H1 (cell line): ENCODE measurements at regions not wholly inside any gene's neighbourhood (a gene's known extent, or its start where the extent isn't known, plus 50 kb on each side); places are given as distances from the start of the nearest gene placed in this dataset.

Experiments
- CTCF ChIA-PET: fragments of 300-600 bp; sonication (Branson Sonifier 250); formaldehyde crosslinking; loops from one replicate; lab custom pipeline; 2021; ENCODE audit not compliant: partially characterized antibody; lab: Charles Lee
- POLR2A ChIA-PET: fragments of 300-600 bp; sonication (Branson Sonifier 250); formaldehyde crosslinking; loops from one replicate; lab custom pipeline; 2021; ENCODE audit warnings: inconsistent platforms; ENCODE audit not compliant: partially characterized antibody; lab: Charles Lee
- DNase-seq, 2 experiments: peaks; one replicate each; pipeline versions ENCODE4 v3.0.0 to v3.0.0-alpha.2; 2010 to 2022; ENCODE audit warnings: low spot score in 2 of 2, low read depth in 1 of 2, mixed read lengths in 1 of 2
- FAIRE-seq: peaks from 2 replicates; lab custom pipeline; 2011; peaks lifted over from hg19 to GRCh38; lab: Jason Lieb, UNC
- H2AFZ ChIP-seq: 2 replicates; pipeline ENCODE4 v1.8.1; 2012; ENCODE audit warnings: low read length, inconsistent platforms
- H2AK5ac ChIP-seq: 2 replicates; pipeline ENCODE4 v1.6.1; 2013; ENCODE audit warnings: low read depth, low read length
- H2BK120ac ChIP-seq: replicated peaks from 2 replicates; pipeline ENCODE3; 2013; ENCODE audit warnings: low read depth, low read length, inconsistent platforms
- H2BK12ac ChIP-seq: 2 replicates; pipeline ENCODE4 v1.6.1; 2013; ENCODE audit warnings: low read depth, low read length
- H2BK15ac ChIP-seq: 2 replicates; pipeline ENCODE4 v1.6.1; 2013; ENCODE audit warnings: low read length
- H2BK20ac ChIP-seq: 2 replicates; pipeline ENCODE4 v1.6.1; 2013; ENCODE audit warnings: low read length
- H2BK5ac ChIP-seq: 2 replicates; pipeline ENCODE4 v1.6.1; 2013; ENCODE audit warnings: low read depth, low read length
- H3K14ac ChIP-seq: 2 replicates; pipeline ENCODE4 v1.6.1; 2013; ENCODE audit warnings: inconsistent platforms; ENCODE audit not compliant: insufficient read length
- H3K18ac ChIP-seq: 2 replicates; pipeline ENCODE4 v1.6.1; 2013; ENCODE audit warnings: low read length; ENCODE audit errors: extremely low read depth
- H3K23ac ChIP-seq: 2 replicates; pipeline ENCODE4 v1.6.1; 2013; ENCODE audit warnings: inconsistent platforms; ENCODE audit not compliant: insufficient read length
- H3K23me2 ChIP-seq: 2 replicates; pipeline ENCODE4 v1.6.1; 2013; ENCODE audit warnings: low read depth, low read length
- H3K27ac ChIP-seq: 2 replicates; pipeline ENCODE4 v1.6.1; 2011; ENCODE audit warnings: low read depth, low read length, inconsistent platforms
- H3K27me3 ChIP-seq, 4 experiments: replicated peaks in 1 of 4; 1 replicate in 1 of 4; 2 replicates in 3 of 4; pipeline versions ENCODE4 v1.6.1 to v1.8.1; 2011 to 2013; ENCODE audit warnings: low read length in 3 of 4, mild to moderate bottlenecking in 3 of 4, inconsistent platforms in 2 of 4, mixed read lengths in 2 of 4, moderate library complexity in 1 of 4; ENCODE audit not compliant: control insufficient read depth in 3 of 4, insufficient read depth in 3 of 4; ENCODE audit errors: extremely low read depth in 1 of 4
- H3K36me3 ChIP-seq, 4 experiments: 2 replicates each; pipeline versions ENCODE4 v1.6.1 to v1.8.1; 2011 to 2013; ENCODE audit warnings: mild to moderate bottlenecking in 4 of 4, low read length in 3 of 4, moderate library complexity in 2 of 4, control low read depth in 1 of 4, inconsistent platforms in 1 of 4; ENCODE audit not compliant: insufficient read depth in 4 of 4, control insufficient read depth in 2 of 4
- H3K4ac ChIP-seq: replicated peaks from 2 replicates; pipeline ENCODE3; 2013; ENCODE audit warnings: low read length, low read depth, mixed read lengths, inconsistent platforms; ENCODE audit not compliant: insufficient read length
- H3K4me1 ChIP-seq, 4 experiments: replicated peaks in 1 of 4; 1 replicate in 1 of 4; 2 replicates in 3 of 4; pipeline versions ENCODE4 v1.6.1 to v1.8.1; 2011 to 2013; ENCODE audit warnings: low read length in 3 of 4, inconsistent platforms in 2 of 4, mixed read lengths in 1 of 4; ENCODE audit not compliant: insufficient read depth in 4 of 4, control insufficient read depth in 3 of 4
- H3K4me2 ChIP-seq, 2 experiments: 2 replicates each; pipeline versions ENCODE4 v1.6.1 to v1.8.1; 2011 to 2013; ENCODE audit warnings: low read depth in 2 of 2, low read length in 2 of 2, control low read depth in 1 of 2, inconsistent platforms in 1 of 2, mild to moderate bottlenecking in 1 of 2; ENCODE audit not compliant: insufficient read depth in 1 of 2
- H3K4me3 ChIP-seq, 4 experiments: fragments of 200-600, 300-600 bp in 1 of 4; sonication (generic), shearing (Covaris generic), sonication (Bioruptor Twin) in 1 of 4; 2 replicates each; pipeline versions ENCODE4 v1.5.1 to v1.8.1; 2011 to 2016; ENCODE audit warnings: low read length in 4 of 4, low read depth in 3 of 4, control low read depth in 2 of 4, inconsistent platforms in 2 of 4, mild to moderate bottlenecking in 2 of 4, mixed read lengths in 1 of 4, moderate library complexity in 1 of 4; ENCODE audit not compliant: insufficient read depth in 2 of 4; ENCODE audit errors: extremely low read depth in 1 of 4
- H3K56ac ChIP-seq: replicated peaks from 2 replicates; pipeline ENCODE3; 2013; ENCODE audit warnings: low read depth, mild to moderate bottlenecking, mixed read lengths, low read length, inconsistent platforms; ENCODE audit not compliant: insufficient read length
- H3K79me1 ChIP-seq: 2 replicates; pipeline ENCODE4 v1.6.1; 2013; ENCODE audit warnings: low read depth, low read length, control low read depth
- H3K79me2 ChIP-seq, 2 experiments: 2 replicates each; pipeline versions ENCODE4 v1.6.1 to v1.8.1; 2012 to 2013; ENCODE audit warnings: low read length in 2 of 2, mild to moderate bottlenecking in 2 of 2, inconsistent platforms in 1 of 2; ENCODE audit not compliant: insufficient read depth in 2 of 2, control insufficient read depth in 1 of 2
- H3K9ac ChIP-seq, 4 experiments: replicated peaks in 1 of 4; 1 replicate in 1 of 4; 2 replicates in 3 of 4; pipeline versions ENCODE4 v1.6.1 to v1.8.1; 2011 to 2013; ENCODE audit warnings: low read depth in 3 of 4, low read length in 3 of 4, control low read depth in 2 of 4, mild to moderate bottlenecking in 2 of 4, moderate library complexity in 2 of 4, inconsistent platforms in 1 of 4; ENCODE audit errors: extremely low read depth in 1 of 4
- H3K9me3 ChIP-seq, 2 experiments: 2 replicates each; pipeline versions ENCODE4 v1.6.1 to v1.8.1; 2012 to 2013; ENCODE audit warnings: mild to moderate bottlenecking in 2 of 2, moderate library complexity in 2 of 2, control low read depth in 1 of 2, inconsistent platforms in 1 of 2, low read depth in 1 of 2, low read length in 1 of 2, mixed read lengths in 1 of 2; ENCODE audit not compliant: insufficient read depth in 2 of 2
- H4K20me1 ChIP-seq, 2 experiments: replicated peaks in 1 of 2; 2 replicates each; pipeline versions ENCODE3 to v1.8.1; 2011 to 2013; ENCODE audit warnings: inconsistent platforms in 2 of 2, low read length in 2 of 2, mild to moderate bottlenecking in 1 of 2; ENCODE audit not compliant: insufficient read depth in 2 of 2, control insufficient read depth in 1 of 2
- H4K5ac ChIP-seq: 2 replicates; pipeline ENCODE4 v1.6.1; 2013; ENCODE audit warnings: low read length, low read depth, mixed read lengths, inconsistent platforms; ENCODE audit not compliant: insufficient read length
- H4K8ac ChIP-seq: 2 replicates; pipeline ENCODE4 v1.8.0; 2013; ENCODE audit warnings: mild to moderate bottlenecking, moderate library complexity, low read length, inconsistent platforms; ENCODE audit not compliant: insufficient read depth; ENCODE audit errors: extremely low read depth
- H4K91ac ChIP-seq: replicated peaks from 2 replicates; pipeline ENCODE3; 2013; ENCODE audit warnings: low read length, mixed read lengths, inconsistent platforms; ENCODE audit not compliant: insufficient read length
- BRCA1 ChIP-seq: IDR thresholded peaks from 2 replicates; pipeline ENCODE4 v1.6.1; 2012; ENCODE audit warnings: low read depth, low read length, improper control_type of control experiment
- CBX5 ChIP-seq: fragments of 300-800, 300-1000 bp; sonication (generic); IDR thresholded peaks from 2 replicates; pipeline ENCODE4 v1.7.1; 2016; ENCODE audit warnings: antibody characterized with exemption, low read length, low read depth
- CHD2 ChIP-seq: IDR thresholded peaks from 2 replicates; pipeline ENCODE4 v1.6.1; 2012; ENCODE audit warnings: low read length, improper control_type of control experiment
- E2F6 ChIP-seq: IDR thresholded peaks from 2 replicates; pipeline ENCODE4 v1.6.1; 2012; ENCODE audit warnings: inconsistent platforms
- EGR1 ChIP-seq: IDR thresholded peaks from 2 replicates; pipeline ENCODE4 v1.6.1; 2011; ENCODE audit warnings: low read depth, low read length, borderline replicate concordance
- GABPA ChIP-seq: IDR thresholded peaks from 2 replicates; pipeline ENCODE4 v1.6.1; 2011; ENCODE audit warnings: mild to moderate bottlenecking, low read length, moderate library complexity, borderline replicate concordance; ENCODE audit not compliant: insufficient read depth
- HDAC2 ChIP-seq, 2 experiments: fragments of 300-600 bp in 1 of 2; sonication (generic) in 1 of 2; IDR thresholded peaks; 2 replicates each; pipeline ENCODE4 v1.6.1; 2011 to 2012; ENCODE audit warnings: low read depth in 2 of 2, low read length in 2 of 2, mild to moderate bottlenecking in 2 of 2, moderate library complexity in 2 of 2, borderline replicate concordance in 1 of 2, inconsistent platforms in 1 of 2
- HDAC6 ChIP-seq: IDR thresholded peaks from one replicate; pipeline ENCODE4 v1.7.1; 2012; ENCODE audit warnings: low read depth, mild to moderate bottlenecking, inconsistent platforms, low read length, moderate library complexity
- KDM1A ChIP-seq: fragments of 200-600, 300-600 bp; sonication (generic); IDR thresholded peaks from 2 replicates; pipeline ENCODE4 v1.7.1; 2016; ENCODE audit warnings: mild to moderate bottlenecking, low read length, borderline replicate concordance
- MAFK ChIP-seq: IDR thresholded peaks from 2 replicates; pipeline ENCODE4 v1.6.1; 2012; ENCODE audit warnings: low read depth, mild to moderate bottlenecking, improper control_type of control experiment, low read length
- NANOG ChIP-seq: IDR thresholded peaks from 2 replicates; pipeline ENCODE4 v1.6.1; 2011; ENCODE audit warnings: low read length, low read depth, mild to moderate bottlenecking, inconsistent platforms; ENCODE audit not compliant: insufficient read depth, poor library complexity, severe bottlenecking
- POLR2A ChIP-seq, 2 experiments: IDR thresholded peaks; 1 replicate in 1 of 2; 2 replicates in 1 of 2; pipeline ENCODE4 v1.6.1; 2011; ENCODE audit warnings: low read depth in 2 of 2, low read length in 2 of 2, mild to moderate bottlenecking in 2 of 2; ENCODE audit errors: control extremely low read depth in 1 of 2
- POLR2AphosphoS5 ChIP-seq: IDR thresholded peaks from 2 replicates; pipeline ENCODE4 v1.6.1; 2011; ENCODE audit warnings: low read depth, low read length
- RXRA ChIP-seq: IDR thresholded peaks from 2 replicates; pipeline ENCODE4 v1.6.1; 2011; ENCODE audit warnings: low read depth, mild to moderate bottlenecking, low read length, moderate library complexity; ENCODE audit not compliant: insufficient read depth
- SP4 ChIP-seq: IDR thresholded peaks from 2 replicates; pipeline ENCODE4 v1.6.1; 2012; ENCODE audit warnings: low read length, inconsistent platforms
- TCF12 ChIP-seq: IDR thresholded peaks from 2 replicates; pipeline ENCODE4 v1.6.1; 2011; ENCODE audit warnings: low read depth, mild to moderate bottlenecking, low read length
- WGBS, 2 experiments: shearing (Covaris generic) in 1 of 2; methylation state at CpG; one replicate each; pipeline versions ENCODE4 v1.1.6 to v1.1.7; 2013 to 2015; ENCODE audit warnings: low lambda C conversion rate in 2 of 2, mixed read lengths in 2 of 2, inconsistent platforms in 1 of 2, low coverage in 1 of 2, missing lambda C conversion rate in 1 of 2; ENCODE audit not compliant: insufficient replicate concordance in 2 of 2, insufficient coverage in 1 of 2, insufficient read length in 1 of 2; ENCODE audit errors: extremely low coverage in 1 of 2, missing lambda C conversion rate in 1 of 2; 5-methylcytosine and 5-hydroxymethylcytosine counted together

DNA sequence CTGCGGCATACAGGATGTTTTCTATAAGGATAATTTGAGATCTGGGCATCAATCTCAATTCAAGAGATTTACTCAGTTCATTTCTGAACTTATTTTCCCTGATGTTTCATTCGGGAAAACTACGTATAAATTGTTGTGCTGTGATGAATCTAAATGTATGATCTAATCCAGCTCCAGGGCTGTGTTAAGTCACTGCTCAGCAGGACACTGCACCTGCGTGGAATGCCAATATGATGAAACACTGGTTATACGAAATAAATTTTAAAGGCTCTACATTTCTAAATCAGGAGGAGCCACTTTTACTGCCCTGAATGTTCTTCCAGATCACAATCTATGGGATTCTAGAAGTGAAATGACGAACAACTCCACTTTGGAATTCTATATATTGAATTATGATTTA is 259.0 kb downstream of the HNMT start:
- Histone ChIP-seq H3K14ac (no peak overlapping the region), H4K8ac (no peak overlapping the region), H3K36me3 (no peaks in the 10 kb centered on the region), H3K4me3 (no peak overlapping the region), H3K79me1 (no peaks in the 10 kb centered on the region), H2BK120ac (no peak overlapping the region), H3K27ac (no peak overlapping the region), H3K4me2 (no peak overlapping the region), H3K9me3 (no peaks in the 10 kb centered on the region), H3K23ac (no peak overlapping the region), H2BK15ac (no peak overlapping the region), H2AK5ac (no peak overlapping the region), H4K20me1 (no peaks in the 10 kb centered on the region), H2BK20ac (no peak overlapping the region), H3K9ac (no peak overlapping the region), H3K23me2 (no peaks in the 10 kb centered on the region), H3K4ac (no peak overlapping the region), H3K27me3 (no peaks in the 10 kb centered on the region), H2AFZ (no peak overlapping the region), H3K18ac (no peak overlapping the region), H4K5ac (no peak overlapping the region), H3K4me1 (no peaks in the 10 kb centered on the region; a peak in 1 of 7 replicates), H2BK5ac (no peak overlapping the region), H3K56ac (no peak overlapping the region), H4K91ac (no peak overlapping the region), H2BK12ac (no peak overlapping the region), H3K79me2 (no peaks in the 10 kb centered on the region)
- ChIA-PET POLR2A (no interaction called here), CTCF (no interaction called here)
- WGBS, 2 experiments = 93% methylated on average over 6 of the region's 6 CpGs; no CpG with 5 or more reads in 1 of the 2 experiments
- no peak for DNase-seq
- no peak for FAIRE-seq
- TF ChIP-seq TCF12 = no peak
- no peak for TF ChIP-seq HDAC6
- TF ChIP-seq HDAC2 (IDR thresholded peaks at IDR 0.05; ENCODE audit: borderline replicate concordance in 1 of 2, low read depth in 2 of 2, low read length in 2 of 2) = no peak
- no peak for TF ChIP-seq EGR1
- TF ChIP-seq E2F6 = no peak
- TF ChIP-seq POLR2AphosphoS5 = no peak
- TF ChIP-seq RXRA = no peak
- no peak for TF ChIP-seq GABPA
- no peak for TF ChIP-seq CHD2
- TF ChIP-seq NANOG = no peak
- TF ChIP-seq POLR2A (IDR thresholded peaks at IDR 0.05; ENCODE audit: control extremely low read depth in 1 of 2, low read depth in 2 of 2, low read length in 2 of 2) = no peak
- TF ChIP-seq SP4 = no peak
- no peak for TF ChIP-seq BRCA1
- no peak for TF ChIP-seq MAFK
- no peak for TF ChIP-seq CBX5
- no peak for TF ChIP-seq KDM1A
